Gastroesophageal sphincter (tissue), 4 donors: ENCODE measurements at regions not wholly inside any gene's neighbourhood (a gene's known extent, or its start where the extent isn't known, plus 50 kb on each side); places are given as distances from the start of the nearest gene placed in this dataset.

ENCODE experiments used
- ATAC-seq: fragments of 150-250 bp; one replicate; pipeline ENCODE4 v1.9.1; 2016; ENCODE audit warnings: mild to moderate bottlenecking, moderate library complexity
- H3K27ac ChIP-seq, 4 donors: fragments of 200-600 bp; sonication (generic) in 3 of 4; 1 replicate in 3 of 4; 2 replicates in 1 of 4; pipeline ENCODE4 v1.5.1; 2016 to 2019
- H3K27me3 ChIP-seq: fragments of 200-600 bp; sonication (generic); one replicate; pipeline ENCODE4 v1.5.1; 2019
- H3K36me3 ChIP-seq, 2 donors: fragments of 200-600 bp; sonication (generic); one replicate each; pipeline ENCODE4 v1.5.1; 2019; ENCODE audit warnings: control low read depth in 1 of 2
- H3K4me1 ChIP-seq, 3 donors: fragments of 200-600 bp; sonication (generic); 1 replicate in 2 of 3; 2 replicates in 1 of 3; pipeline ENCODE4 v1.5.1; 2016 to 2019; ENCODE audit warnings: control low read depth in 2 of 3
- H3K4me3 ChIP-seq, 2 donors: fragments of 200-600 bp; sonication (generic); one replicate each; pipeline ENCODE4 v1.5.1; 2019; ENCODE audit warnings: mild to moderate bottlenecking in 1 of 2, moderate library complexity in 1 of 2
- H3K9me3 ChIP-seq, 3 donors: fragments of 200-600 bp; sonication (generic); one replicate each; pipeline ENCODE4 v1.5.1; 2017 to 2019; ENCODE audit warnings: control low read depth in 2 of 3
- CTCF ChIP-seq, 4 experiments: fragments of 200-600 bp in 2 of 4; fragments of 450-650 bp in 2 of 4; sonication (generic) in 1 of 4; IDR thresholded peaks; one replicate each; pipeline ENCODE4 v1.5.1; 2017 to 2019; ENCODE audit warnings: antibody characterized with exemption in 4 of 4, mild to moderate bottlenecking in 2 of 4, moderate library complexity in 2 of 4
- EP300 ChIP-seq: sonication (generic); formaldehyde crosslinking; IDR thresholded peaks from one replicate; pipeline ENCODE4 v1.6.1; 2017; ENCODE audit warnings: antibody characterized with exemption, mild to moderate bottlenecking
- POLR2A ChIP-seq, 2 donors: fragments of 450-650 bp; IDR thresholded peaks; one replicate each; pipeline ENCODE4 v1.6.1; 2017; ENCODE audit warnings: antibody characterized with exemption in 2 of 2, mild to moderate bottlenecking in 2 of 2, moderate library complexity in 1 of 2
- POLR2AphosphoS5 ChIP-seq: sonication (generic); formaldehyde crosslinking; IDR thresholded peaks from one replicate; pipeline ENCODE4 v1.6.1; 2017; ENCODE audit warnings: antibody characterized with exemption
- WGBS, 2 donors: methylation state at CpG; one replicate each; pipeline ENCODE4 v1.1.5; 2018; ENCODE audit warnings: low coverage in 1 of 2; 5-methylcytosine and 5-hydroxymethylcytosine counted together

GRCh38 chr1:193799371-193799770 is 613.0 kb upstream of the B3GALT2 start:
- H3K4me1 ChIP-seq = no peaks in the 10 kb centered on the region
- H3K36me3 ChIP-seq = no peaks in the 10 kb centered on the region
- no peaks in the 10 kb centered on the region for H3K9me3 ChIP-seq
- H3K4me3 ChIP-seq = no peak overlapping the region
- no peaks in the 10 kb centered on the region for H3K27me3 ChIP-seq
- ATAC-seq = no peak
- WGBS, 2 donors = 71 to 100% methylated on average over 1 to 2 of the region's 2 CpGs
- no peak overlapping the region for H3K27ac ChIP-seq
- TF ChIP-seq EP300 = no peak
- no peak for TF ChIP-seq POLR2AphosphoS5
- TF ChIP-seq POLR2A (IDR thresholded peaks at IDR 0.05) = no peak
- TF ChIP-seq CTCF (IDR thresholded peaks at IDR 0.05) = no peak

GRCh38 chr1:193794239-193794638 is 607.8 kb upstream of the B3GALT2 start:
- Histone ChIP-seq H3K36me3 (no peaks in the 10 kb centered on the region), H3K27ac (no peak overlapping the region), H3K4me3 (no peak overlapping the region), H3K9me3 (no peaks in the 10 kb centered on the region), H3K27me3 (no peaks in the 10 kb centered on the region), H3K4me1 (peaks cover 0 to 5% (median 0%) of the 10 kb centered on the region in 3 donors)
- TF ChIP-seq EP300 (no peak), POLR2AphosphoS5 (no peak), POLR2A (IDR thresholded peaks at IDR 0.05) (no peak), CTCF (IDR thresholded peaks at IDR 0.05) (no peak)
- WGBS, 2 donors = 52 to 68% methylated on average over 4 of the region's 4 CpGs
- no peak for ATAC-seq

DNA sequence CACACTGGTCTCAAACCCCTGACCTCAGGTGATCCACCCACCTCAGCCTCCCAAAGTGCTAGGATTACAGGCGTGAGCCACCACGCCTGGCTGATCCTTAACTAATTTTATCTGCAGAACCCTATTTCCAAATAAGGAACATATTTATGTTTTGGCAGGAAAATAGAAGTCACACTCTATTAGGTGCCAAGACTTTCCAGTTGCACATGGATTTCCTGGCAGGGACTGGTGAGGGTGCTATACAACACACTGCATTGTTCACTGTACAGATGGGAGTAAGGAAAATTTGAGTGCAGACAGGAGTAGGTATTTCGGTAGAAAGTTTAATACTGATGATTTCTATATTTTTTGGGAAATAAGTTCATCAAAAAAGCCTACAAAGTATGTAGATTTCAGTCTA is 605.3 kb upstream of the B3GALT2 start:
- H3K4me3 ChIP-seq = no peak overlapping the region
- TF ChIP-seq POLR2AphosphoS5 (no peak), POLR2A (IDR thresholded peaks at IDR 0.05) (no peak), EP300 (no peak), CTCF (IDR thresholded peaks at IDR 0.05) (no peak)
- H3K36me3 ChIP-seq = no peaks in the 10 kb centered on the region
- 76% methylated on average over 3 of the region's 3 CpGs; no CpG with 5 or more reads in 1 of the 2 donors for WGBS, 2 donors
- no peak for ATAC-seq
- H3K27me3 ChIP-seq = no peaks in the 10 kb centered on the region
- H3K4me1 ChIP-seq = peaks cover 0 to 12% (median 0%) of the 10 kb centered on the region in 3 donors
- no peaks in the 10 kb centered on the region for H3K9me3 ChIP-seq
- H3K27ac ChIP-seq = no peak overlapping the region

- TF ChIP-seq CTCF (IDR thresholded peaks at IDR 0.05) (no peak), POLR2A (IDR thresholded peaks at IDR 0.05) (no peak), EP300 (no peak), POLR2AphosphoS5 (no peak)
- H3K27ac ChIP-seq = no peak overlapping the region
- ATAC-seq = no peak
- H3K36me3 ChIP-seq = no peaks in the 10 kb centered on the region
- no peaks in the 10 kb centered on the region for H3K27me3 ChIP-seq
- peaks cover 0 to 27% (median 3%) of the 10 kb centered on the region in 3 donors for H3K4me1 ChIP-seq
- WGBS, 2 donors = 66 to 94% methylated on average over 2 of the region's 2 CpGs
- no peak overlapping the region for H3K4me3 ChIP-seq
- no peaks in the 10 kb centered on the region for H3K9me3 ChIP-seq
Observed at GRCh38 chr1:193787061-193787460, 600.6 kb upstream of the B3GALT2 start.

DNA sequence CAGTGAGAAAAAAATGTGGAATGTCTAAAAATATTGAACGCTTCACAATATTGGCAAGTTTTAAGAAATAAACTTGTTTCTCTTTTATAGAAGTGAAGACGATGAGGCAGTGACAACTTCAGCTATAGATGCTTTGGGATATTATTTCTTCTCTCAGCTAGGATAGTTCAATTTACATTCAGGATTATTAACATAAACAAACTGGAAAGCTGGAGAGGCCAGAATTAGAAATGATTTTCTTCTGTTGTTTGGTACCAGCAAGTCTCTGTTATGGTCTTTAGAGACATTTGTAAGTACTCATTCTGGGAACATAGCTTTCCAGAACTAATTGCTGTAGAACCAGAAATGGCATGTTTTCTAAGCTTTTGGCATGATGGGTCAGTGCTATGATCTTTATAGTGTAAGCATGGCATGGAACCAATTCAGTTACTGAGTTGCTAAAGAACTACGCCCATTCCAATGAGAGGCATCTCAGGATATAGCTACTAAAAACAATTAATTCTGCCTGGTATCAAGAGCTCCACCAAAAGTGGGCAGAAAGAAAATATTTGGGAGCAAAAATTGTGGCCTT is 599.5 kb upstream of the B3GALT2 start:
- H3K27ac ChIP-seq = peak overlapping the region in 1 of 4 donors; percentile 56
- H3K36me3 ChIP-seq = no peaks in the 10 kb centered on the region
- H3K27me3 ChIP-seq = no peaks in the 10 kb centered on the region
- 30 to 51% methylated on average over 3 of the region's 3 CpGs for WGBS, 2 donors
- H3K4me3 ChIP-seq = no peak overlapping the region
- peaks cover 0 to 27% (median 3%) of the 10 kb centered on the region in 3 donors for H3K4me1 ChIP-seq
- peak; percentile 46 for ATAC-seq
- TF ChIP-seq POLR2AphosphoS5 = peak; percentile 92
- TF ChIP-seq POLR2A (IDR thresholded peaks at IDR 0.05) = no peak
- no peak for TF ChIP-seq EP300
- no peak for TF ChIP-seq CTCF (IDR thresholded peaks at IDR 0.05)
- no peaks in the 10 kb centered on the region for H3K9me3 ChIP-seq
